HG03025 (cell line): ENCODE measurements at regions not wholly inside any gene's neighbourhood (a gene's known extent, or its start where the extent isn't known, plus 50 kb on each side); places are given as distances from the start of the nearest gene placed in this dataset.

Experiments
- ATAC-seq: cut with Tn5 transposase; IDR thresholded peaks from one replicate; pipeline ENCODE4 v1.9.1; 2021; ENCODE audit warnings: mild to moderate bottlenecking, moderate library complexity; ENCODE audit not compliant: unreplicated experiment, low FRiP score

- no peak for ATAC-seq
These were observed 547.2 kb downstream of the ZNF804A start for GRCh38 chr2:185145316-185146121.

GRCh38 chr2:185147361-185147760, 549.0 kb downstream of the ZNF804A start:
- no peak for ATAC-seq

- ATAC-seq: no peak
These were observed 553.9 kb downstream of the ZNF804A start for GRCh38 chr2:185152186-185152585.

GRCh38 chr2:185161701-185162100, 563.4 kb downstream of the ZNF804A start:
- ATAC-seq: no peak

- no peak for ATAC-seq
These were observed 564.3 kb upstream of the FSIP2 start for GRCh38 chr2:185174353-185174752.

GRCh38 chr2:185179743-185180142, 558.9 kb upstream of the FSIP2 start:
- ATAC-seq: no peak

- no peak for ATAC-seq
These were observed 556.7 kb upstream of the FSIP2 start for GRCh38 chr2:185181901-185182300.

- no peak for ATAC-seq
These were observed 553.6 kb upstream of the FSIP2 start for GRCh38 chr2:185185044-185185443.

GRCh38 chr2:185187421-185187820, 551.2 kb upstream of the FSIP2 start:
- ATAC-seq: no peak

GRCh38 chr2:185188656-185189055, 549.9 kb upstream of the FSIP2 start:
- no peak for ATAC-seq

GRCh38 chr2:185201063-185201462, 537.5 kb upstream of the FSIP2 start:
- ATAC-seq: no peak

GRCh38 chr2:185202381-185202780, 536.2 kb upstream of the FSIP2 start:
- ATAC-seq: no peak

GRCh38 chr2:185202945-185203528, 535.6 kb upstream of the FSIP2 start:
- ATAC-seq: no peak

- ATAC-seq: no peak
These were observed 530.3 kb upstream of the FSIP2 start for GRCh38 chr2:185208261-185208660.

GRCh38 chr2:185215497-185215896, 523.1 kb upstream of the FSIP2 start:
- ATAC-seq: no peak

- ATAC-seq: no peak
These were observed 518.6 kb upstream of the FSIP2 start for GRCh38 chr2:185219981-185220380.

GRCh38 chr2:185222311-185222710, 516.3 kb upstream of the FSIP2 start:
- ATAC-seq: no peak

GRCh38 chr2:185227391-185227790, 511.2 kb upstream of the FSIP2 start:
- no peak for ATAC-seq

- ATAC-seq: no peak
These were observed 499.1 kb upstream of the FSIP2 start for GRCh38 chr2:185239491-185239890.

- ATAC-seq: no peak
These were observed 497.8 kb upstream of the FSIP2 start for GRCh38 chr2:185240796-185241195.

- ATAC-seq: no peak
These were observed 497.0 kb upstream of the FSIP2 start for GRCh38 chr2:185241556-185241955.

GRCh38 chr2:185242462-185242861, 496.1 kb upstream of the FSIP2 start:
- ATAC-seq: no peak
